HG02884 (cell line): ENCODE measurements at regions not wholly inside any gene's neighbourhood (a gene's known extent, or its start where the extent isn't known, plus 50 kb on each side); places are given as distances from the start of the nearest gene placed in this dataset.

Experiments used
- ATAC-seq: cut with Tn5 transposase; IDR thresholded peaks from one replicate; pipeline ENCODE4 v1.9.1; 2021; ENCODE audit warnings: mild to moderate bottlenecking, moderate library complexity; ENCODE audit not compliant: unreplicated experiment

GRCh38 chr16:73177729-73178295 lies 129.9 kb upstream of the ZFHX3 start:
- ATAC-seq: no peak

DNA sequence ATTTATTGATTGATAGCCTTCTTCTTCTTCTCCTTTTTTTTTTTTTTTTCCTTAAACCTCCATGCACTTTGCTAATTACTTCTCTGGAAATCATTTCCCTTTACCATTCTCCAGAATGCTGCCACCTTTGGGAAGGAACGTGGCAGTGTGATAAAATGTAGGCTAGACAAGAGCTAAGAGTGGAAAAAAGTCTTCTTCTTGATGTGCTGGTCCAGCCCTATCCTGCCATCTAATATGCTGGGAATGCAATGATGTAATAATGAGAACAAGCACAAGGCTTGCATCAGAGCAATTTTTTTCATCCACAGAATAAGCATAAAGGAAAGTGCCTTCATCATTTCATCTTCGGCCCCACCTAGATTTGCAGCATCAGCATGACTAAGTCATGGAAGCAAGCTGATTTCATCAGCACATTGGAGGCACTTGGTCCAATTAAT lies 128.7 kb upstream of the ZFHX3 start:
- ATAC-seq: no peak

DNA sequence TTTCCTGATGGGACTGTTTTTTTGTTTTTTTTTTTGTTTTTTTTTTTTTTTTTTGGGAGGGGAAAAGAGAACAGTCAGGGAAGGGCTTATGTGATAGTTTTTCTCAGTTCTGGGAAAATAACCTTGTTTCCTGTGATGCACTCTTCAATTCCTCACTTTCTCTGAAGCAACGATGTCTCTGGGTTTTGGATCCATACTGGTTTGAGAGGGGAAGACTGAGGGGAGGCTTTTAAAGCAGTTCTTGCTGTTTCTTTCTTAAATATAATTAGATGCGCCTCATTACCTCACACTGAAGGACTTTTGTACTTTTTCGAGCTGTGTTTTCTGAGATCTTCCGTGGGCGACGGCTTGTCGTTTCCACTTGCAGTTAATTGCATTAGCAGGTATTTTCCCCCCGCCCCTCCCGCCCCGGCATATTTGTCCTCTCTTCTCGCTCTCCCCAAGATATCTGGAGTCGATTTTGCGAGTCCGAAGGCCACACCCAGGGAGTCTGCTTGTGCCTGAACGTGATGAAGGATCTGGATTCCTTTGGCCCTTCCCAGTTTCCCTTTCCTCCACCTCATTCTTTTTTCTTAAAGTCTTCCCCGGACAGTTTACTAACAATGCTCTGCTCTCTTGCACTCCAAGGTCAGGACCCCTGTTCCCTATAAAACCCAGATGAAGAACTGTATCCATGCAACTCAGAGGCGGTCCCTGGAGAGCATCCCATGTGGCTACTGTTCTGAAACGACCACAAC lies 125.2 kb upstream of the ZFHX3 start:
- no peak for ATAC-seq

DNA sequence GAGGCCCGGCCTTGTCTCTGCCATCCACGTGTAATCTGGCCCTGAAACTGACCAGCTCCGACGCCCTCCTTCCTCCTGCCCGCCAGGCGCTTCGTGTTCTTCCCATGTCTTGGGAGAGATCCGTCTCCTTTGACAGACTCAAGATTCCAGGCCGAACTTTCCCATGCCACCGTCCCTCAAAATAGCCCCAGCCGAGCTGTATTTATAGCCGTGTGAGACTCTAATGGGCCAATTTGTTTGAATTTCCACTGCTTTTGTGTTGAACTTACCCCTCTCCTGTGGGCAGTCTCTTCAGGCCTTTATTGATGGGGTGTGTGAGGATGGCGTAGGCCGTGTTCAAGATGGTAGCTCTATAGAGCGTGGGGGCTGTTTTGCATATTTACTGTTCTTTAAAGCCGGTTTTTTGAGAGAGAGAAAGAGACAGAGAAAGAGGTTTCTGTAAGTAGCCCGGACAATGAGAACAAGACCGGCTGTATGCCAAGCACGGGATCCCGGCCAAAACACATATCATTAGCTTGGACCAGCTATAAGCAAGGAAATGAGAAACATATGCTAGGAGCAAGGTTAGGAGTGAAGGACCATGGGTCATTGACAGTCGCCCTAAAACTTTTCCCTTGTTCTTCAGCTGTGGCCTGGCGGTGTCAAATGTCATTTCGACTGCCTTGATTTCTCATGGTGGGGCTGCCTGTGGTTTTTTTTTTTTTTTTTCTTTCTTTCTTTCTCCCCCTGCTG lies 124.5 kb upstream of the ZFHX3 start:
- ATAC-seq: no peak

DNA sequence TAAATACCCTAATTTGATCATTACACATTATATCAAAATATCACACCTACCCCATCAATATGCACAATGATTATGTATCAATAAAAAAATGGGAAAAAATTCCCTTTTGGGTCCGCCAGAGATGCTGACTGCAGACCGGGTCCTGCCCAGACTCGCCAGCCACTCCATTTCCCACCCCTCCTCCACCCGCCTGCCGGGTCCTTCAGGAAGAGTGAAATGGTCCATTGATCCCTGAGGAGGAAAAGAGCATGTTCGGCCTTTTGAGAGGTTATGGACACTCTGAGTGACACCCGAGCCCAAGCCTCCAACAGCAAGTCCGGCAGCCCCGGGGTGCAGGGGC lies 123.9 kb upstream of the ZFHX3 start:
- ATAC-seq: no peak

DNA sequence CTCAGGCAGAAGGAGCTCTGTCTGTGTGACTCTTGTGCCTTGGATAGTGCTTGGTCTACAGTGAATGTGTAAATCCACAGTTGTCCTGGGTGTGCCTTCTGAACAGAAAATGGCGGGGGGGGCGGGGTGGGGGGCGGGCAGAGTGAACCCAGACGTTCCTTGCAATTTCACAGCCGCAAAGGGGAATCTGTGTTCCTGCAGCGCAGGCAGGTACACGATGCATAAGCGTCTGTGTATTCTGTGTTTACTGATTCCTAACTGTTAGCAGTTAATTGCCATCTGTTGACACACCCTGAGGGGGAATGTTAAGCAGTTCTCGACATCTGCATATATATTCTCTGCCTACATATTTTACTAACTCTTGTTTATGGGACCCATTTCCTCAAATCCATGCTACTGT lies 123.5 kb upstream of the ZFHX3 start:
- no peak for ATAC-seq

DNA sequence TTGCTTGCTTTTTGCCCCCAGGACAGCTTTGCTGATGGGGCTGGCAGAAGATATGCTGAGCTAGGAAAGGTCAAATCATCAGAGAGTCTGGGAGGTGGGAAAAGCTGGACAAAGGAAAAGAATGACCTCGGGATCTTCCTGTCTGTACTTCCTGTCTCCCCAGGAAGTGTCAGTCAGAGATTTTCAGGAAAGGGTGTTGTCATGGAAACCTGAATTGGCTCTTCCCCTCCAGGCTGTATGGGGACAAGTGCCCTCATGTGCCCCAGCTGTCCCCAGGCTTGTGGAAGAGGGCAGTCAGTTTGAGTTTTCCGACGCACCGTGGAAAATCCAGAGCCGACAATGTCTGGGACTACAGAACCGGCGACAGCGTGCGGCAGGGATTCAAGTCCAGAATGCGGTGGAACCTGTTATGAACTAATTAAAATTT lies 122.7 kb upstream of the ZFHX3 start:
- no peak for ATAC-seq

- no peak for ATAC-seq
Measured at GRCh38 chr16:73166947-73167550, 119.1 kb upstream of the ZFHX3 start.

DNA sequence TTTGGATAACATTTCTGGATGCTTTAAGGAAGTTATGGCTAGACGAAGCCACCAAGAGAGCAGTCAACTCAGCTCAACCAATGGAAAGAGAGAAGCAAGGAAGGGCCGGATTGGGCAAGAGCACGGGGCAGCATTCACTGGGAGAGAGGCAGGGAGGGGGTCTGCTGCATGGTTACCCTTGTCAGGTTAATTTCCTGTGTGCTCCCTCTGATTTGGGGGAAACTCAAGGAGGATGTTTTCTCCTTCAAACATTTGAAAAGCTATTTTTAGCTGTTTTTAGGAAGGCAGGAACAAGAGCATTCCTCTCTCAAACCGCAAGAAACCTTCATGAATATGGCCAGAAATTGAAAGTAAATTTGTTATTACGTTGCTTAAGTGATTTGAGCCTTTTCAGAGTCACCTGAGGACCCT lies 118.5 kb upstream of the ZFHX3 start:
- ATAC-seq: no peak

DNA sequence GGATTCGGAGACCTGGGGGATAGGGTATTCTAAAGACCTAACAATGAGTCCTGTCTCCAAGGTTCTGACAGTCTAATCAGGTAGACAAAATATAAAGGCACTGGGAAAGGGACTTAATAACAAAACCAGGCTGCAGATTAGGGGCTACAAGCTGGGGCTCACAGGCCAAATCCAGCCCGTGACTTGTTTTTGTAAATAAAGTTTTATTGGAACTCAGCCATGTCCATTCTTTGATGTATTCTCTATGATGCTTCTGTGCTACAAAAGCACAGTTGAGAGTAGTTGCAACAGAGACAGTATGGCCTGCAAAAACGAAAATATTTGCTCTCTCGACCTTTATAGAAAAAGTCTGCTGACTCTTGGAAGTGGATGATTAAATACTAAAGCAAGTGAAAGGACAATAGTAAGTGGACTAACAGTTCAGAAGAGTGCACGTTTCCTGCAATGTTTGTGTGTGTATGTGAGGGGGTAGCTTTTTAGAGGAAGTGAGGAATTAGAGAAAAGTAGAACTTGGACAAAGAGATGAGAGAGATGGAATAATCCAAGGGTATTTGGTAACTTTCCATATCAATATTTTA lies 115.4 kb upstream of the ZFHX3 start:
- ATAC-seq: no peak

DNA sequence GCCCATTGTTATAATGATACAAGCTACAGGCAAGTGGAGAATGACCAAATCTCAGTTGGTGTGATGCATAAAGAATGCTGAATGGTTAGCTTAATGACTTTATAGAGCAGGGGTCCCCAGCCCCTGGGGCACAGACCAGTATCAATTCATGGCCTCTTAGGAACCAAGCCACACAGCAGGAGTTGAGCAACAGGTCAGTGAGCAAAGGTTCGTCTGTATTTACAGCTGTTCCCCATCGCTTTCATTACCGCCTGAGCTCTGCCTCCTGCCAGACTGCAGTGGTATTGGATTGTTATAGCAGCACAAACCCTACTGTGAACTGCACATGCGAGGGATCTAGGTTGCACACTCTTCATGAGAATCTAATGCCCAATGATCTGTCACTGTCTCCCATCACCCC lies 114.0 kb upstream of the ZFHX3 start:
- no peak for ATAC-seq

DNA sequence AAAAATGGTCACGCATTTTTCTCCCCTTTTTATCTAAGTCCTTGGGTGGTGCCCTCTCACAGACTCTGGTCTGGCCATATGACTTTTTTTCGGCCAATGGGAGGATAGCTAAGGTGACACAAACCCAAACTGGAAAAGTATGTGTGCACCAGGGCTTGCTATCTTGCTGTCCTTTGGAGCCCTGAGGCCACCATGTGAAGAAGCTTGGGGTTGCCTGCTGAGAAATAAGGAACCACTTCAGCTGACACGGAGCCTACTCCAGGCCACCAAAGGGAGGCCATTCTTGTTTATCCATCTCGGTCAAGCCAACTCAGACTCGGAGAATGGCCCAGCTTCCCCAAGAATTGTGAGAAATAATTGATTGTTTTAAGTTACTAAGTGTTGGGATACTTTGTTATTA lies 111.4 kb upstream of the ZFHX3 start:
- ATAC-seq: no peak

GRCh38 chr16:73157861-73158260 lies 109.9 kb upstream of the ZFHX3 start:
- no peak for ATAC-seq

GRCh38 chr16:73154063-73154870 lies 106.3 kb upstream of the ZFHX3 start:
- no peak for ATAC-seq

- no peak for ATAC-seq
Measured at GRCh38 chr16:73152386-73153125, 104.6 kb upstream of the ZFHX3 start.

GRCh38 chr16:73151941-73152340 lies 104.0 kb upstream of the ZFHX3 start:
- no peak for ATAC-seq

DNA sequence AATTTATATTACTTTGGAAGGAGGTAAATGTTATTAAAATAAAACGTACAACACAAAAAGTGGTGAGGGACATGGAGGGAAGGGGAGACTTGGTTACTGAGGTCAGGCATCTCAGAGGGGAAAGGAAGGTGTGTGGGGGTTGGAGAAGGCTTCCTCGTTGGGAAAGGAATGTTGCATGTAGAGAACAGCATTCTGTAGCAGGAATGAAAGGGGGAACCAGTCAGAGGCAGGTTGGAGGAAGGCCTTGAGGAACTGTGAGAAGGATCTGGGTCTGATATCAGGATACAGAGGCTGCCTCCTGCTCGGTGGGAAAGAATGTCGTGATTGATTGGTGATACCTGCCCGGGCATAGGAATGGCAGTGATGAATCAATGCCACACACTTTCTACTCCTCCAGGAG lies 103.3 kb upstream of the ZFHX3 start:
- ATAC-seq: no peak

DNA sequence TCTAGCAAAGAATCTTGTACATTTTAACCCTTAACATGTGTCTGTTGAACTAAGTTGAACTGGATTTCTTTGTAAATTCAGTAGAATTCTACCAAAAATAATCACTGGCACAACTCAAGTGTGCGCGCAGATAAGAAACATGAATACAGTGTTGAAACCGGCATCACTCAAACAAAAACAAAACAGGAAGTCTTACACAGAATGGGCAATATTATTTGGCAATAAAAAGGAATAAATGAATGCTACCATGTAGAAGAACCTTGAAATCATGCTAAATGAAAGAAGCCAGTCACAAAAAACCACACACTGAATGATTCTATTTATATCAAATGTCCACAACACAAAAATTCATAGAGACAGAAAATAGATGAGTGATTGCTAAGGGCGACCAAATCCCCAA lies 102.9 kb upstream of the ZFHX3 start:
- no peak for ATAC-seq

GRCh38 chr16:73149334-73149733 lies 101.4 kb upstream of the ZFHX3 start:
- no peak for ATAC-seq

- ATAC-seq: no peak
Measured at GRCh38 chr16:73147958-73148357, 100.0 kb upstream of the ZFHX3 start.
